ENCODE measurements at regions not wholly inside any gene's neighbourhood (a gene's known extent, or its start where the extent isn't known, plus 50 kb on each side); places are given as distances from the start of the nearest gene placed in this dataset.

DNA sequence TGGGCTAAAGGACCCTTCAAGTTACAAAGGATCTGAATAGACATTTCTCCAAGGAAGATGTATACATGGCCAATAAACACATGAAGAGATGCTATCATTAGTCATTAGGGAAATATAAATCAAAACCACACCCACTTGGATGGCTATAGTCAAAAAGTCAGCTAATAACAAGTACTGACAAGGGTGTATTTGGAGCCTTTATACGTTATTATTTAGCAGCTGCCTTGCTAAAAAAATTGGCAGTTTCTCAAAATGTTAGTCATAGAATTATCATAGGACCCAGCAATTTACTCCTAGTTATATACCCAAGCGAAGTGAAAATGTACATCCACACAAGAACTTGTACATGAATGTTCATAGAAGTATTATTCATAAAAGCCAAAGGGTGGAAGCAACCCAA, 112.7 kb upstream of the DUSP21 start:
- DNase-seq (ENCODE audit: low spot score), result no peak
- H3K4me1 ChIP-seq (ENCODE audit: insufficient read depth, low read length, poor library complexity, severe bottlenecking), result no peaks in the 10 kb centered on the region
- no peak for TF ChIP-seq EZH2phosphoT487 (IDR thresholded peaks at IDR 0.05; ENCODE audit: borderline replicate concordance, low read depth, low read length)
- no peak for TF ChIP-seq CTCF (conservative IDR thresholded peaks at IDR 0.05; ENCODE audit: low read length)
- no peaks in the 10 kb centered on the region for H3K36me3 ChIP-seq (ENCODE audit: insufficient read depth, low read length)
- H3K27ac ChIP-seq (ENCODE audit: low read depth, low read length, poor library complexity, severe bottlenecking), result no peak overlapping the region
- H3K9me2 ChIP-seq (ENCODE audit: insufficient read depth, low read length), result no peaks in the 10 kb centered on the region
- no TSS peak for BruUV-seq (replicated peaks)
- no peak overlapping the region for H2AFZ ChIP-seq (ENCODE audit: low read length)
- ChIA-PET POLR2A (no interaction called here), CTCF (ENCODE audit: unreplicated experiment) (no interaction called here)
- H3K4me3 ChIP-seq (ENCODE audit: low read depth, low read length, poor library complexity, severe bottlenecking), result no peak overlapping the region
- no peaks in the 10 kb centered on the region for H3K9me3 ChIP-seq (ENCODE audit: low read length)
- H4K20me1 ChIP-seq (ENCODE audit: insufficient read depth, low read length), result no peaks in the 10 kb centered on the region
- intact Hi-C loops (cut with micrococcal nuclease; ENCODE audit: unreplicated experiment), result no loop called here
- no peak overlapping the region for H3K4me2 ChIP-seq (ENCODE audit: low read length)
- no peaks in the 10 kb centered on the region for H3K79me2 ChIP-seq (ENCODE audit: insufficient read depth, low read depth, low read length)

DNA sequence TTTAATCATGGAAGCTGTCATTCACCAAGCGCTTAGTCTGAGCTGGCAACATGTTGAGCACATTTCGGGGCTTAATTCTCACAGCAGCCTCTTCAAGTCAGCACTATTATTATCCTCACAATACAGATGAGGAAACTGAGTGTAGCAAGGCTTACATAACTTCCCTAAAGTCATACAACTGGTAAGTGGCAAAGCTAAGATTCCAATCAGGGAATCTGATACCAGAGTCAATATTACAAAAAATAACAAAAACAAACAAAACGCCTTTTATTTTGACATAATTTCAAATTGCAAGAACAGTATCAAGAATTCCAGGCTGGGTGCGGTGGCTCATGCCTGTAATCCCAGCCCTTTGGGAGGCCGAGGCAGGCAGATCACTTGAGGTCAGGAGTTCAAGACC, 120.4 kb upstream of the DUSP21 start:
- no peak overlapping the region for H3K27ac ChIP-seq (ENCODE audit: low read depth, low read length, poor library complexity, severe bottlenecking)
- no peaks in the 10 kb centered on the region for H3K79me2 ChIP-seq (ENCODE audit: insufficient read depth, low read depth, low read length)
- no peak overlapping the region for H2AFZ ChIP-seq (ENCODE audit: low read length)
- intact Hi-C loops (cut with micrococcal nuclease; ENCODE audit: unreplicated experiment), result no loop called here
- no peaks in the 10 kb centered on the region for H3K9me2 ChIP-seq (ENCODE audit: insufficient read depth, low read length)
- CTCF ChIA-PET (ENCODE audit: unreplicated experiment), result no interaction called here
- no peak for DNase-seq (ENCODE audit: low spot score)
- no peak for TF ChIP-seq EZH2phosphoT487 (IDR thresholded peaks at IDR 0.05; ENCODE audit: borderline replicate concordance, low read depth, low read length)
- no peak for TF ChIP-seq CTCF (conservative IDR thresholded peaks at IDR 0.05; ENCODE audit: low read length)
- POLR2A ChIA-PET, result interaction anchor here (0.6 kb wide), 1 partner anchor 416 kb away, joined by 4 read pairs; no protein-coding TSS in a partner anchor
- no peak overlapping the region for H3K4me2 ChIP-seq (ENCODE audit: low read length)
- H3K36me3 ChIP-seq (ENCODE audit: insufficient read depth, low read length), result no peaks in the 10 kb centered on the region
- no peaks in the 10 kb centered on the region for H4K20me1 ChIP-seq (ENCODE audit: insufficient read depth, low read length)
- BruUV-seq (replicated peaks), result no TSS peak
- H3K4me3 ChIP-seq (ENCODE audit: low read depth, low read length, poor library complexity, severe bottlenecking), result no peak overlapping the region
- no peaks in the 10 kb centered on the region for H3K4me1 ChIP-seq (ENCODE audit: insufficient read depth, low read length, poor library complexity, severe bottlenecking)
- no peaks in the 10 kb centered on the region for H3K9me3 ChIP-seq (ENCODE audit: low read length)

DNA sequence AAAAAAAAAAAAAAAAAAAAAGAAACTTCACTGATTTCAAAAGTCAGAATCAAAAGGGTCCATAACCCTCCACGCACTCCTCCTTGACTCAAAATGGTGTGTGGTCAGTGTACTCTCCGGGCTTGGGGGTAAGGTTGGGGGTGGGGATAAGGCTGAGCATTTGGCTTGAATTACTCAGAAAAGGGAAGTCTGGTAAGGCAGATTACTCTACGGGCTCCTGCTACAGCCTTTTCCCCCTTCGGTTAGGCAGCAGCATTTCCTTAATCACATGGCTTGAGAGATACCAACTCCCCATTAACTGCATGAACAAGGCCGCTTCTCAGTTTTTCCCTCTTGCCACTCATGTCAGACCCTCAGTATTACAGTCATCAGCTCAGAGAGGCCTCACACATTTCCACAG, 135.4 kb upstream of the DUSP21 start:
- no peaks in the 10 kb centered on the region for H3K9me2 ChIP-seq (ENCODE audit: insufficient read depth, low read length)
- H3K27ac ChIP-seq (ENCODE audit: low read depth, low read length, poor library complexity, severe bottlenecking), result no peak overlapping the region
- no peaks in the 10 kb centered on the region for H3K79me2 ChIP-seq (ENCODE audit: insufficient read depth, low read depth, low read length)
- intact Hi-C loops (cut with micrococcal nuclease; ENCODE audit: unreplicated experiment), result no loop called here
- no TSS peak for BruUV-seq (replicated peaks)
- no peaks in the 10 kb centered on the region for H4K20me1 ChIP-seq (ENCODE audit: insufficient read depth, low read length)
- H3K4me3 ChIP-seq (ENCODE audit: low read depth, low read length, poor library complexity, severe bottlenecking), result no peak overlapping the region
- no peak for TF ChIP-seq CTCF (conservative IDR thresholded peaks at IDR 0.05; ENCODE audit: low read length)
- H3K36me3 ChIP-seq (ENCODE audit: insufficient read depth, low read length), result no peaks in the 10 kb centered on the region
- no peaks in the 10 kb centered on the region for H3K9me3 ChIP-seq (ENCODE audit: low read length)
- no peaks in the 10 kb centered on the region for H3K4me1 ChIP-seq (ENCODE audit: insufficient read depth, low read length, poor library complexity, severe bottlenecking)
- CTCF ChIA-PET (ENCODE audit: unreplicated experiment), result no interaction called here
- no peak overlapping the region for H3K4me2 ChIP-seq (ENCODE audit: low read length)
- no peak overlapping the region for H2AFZ ChIP-seq (ENCODE audit: low read length)
- DNase-seq (ENCODE audit: low spot score), result no peak
- POLR2A ChIA-PET, result interaction anchor here (0.7 kb wide), 1 partner anchor 380 kb away, joined by 5 read pairs; no protein-coding TSS in a partner anchor
